HG02623 (cell line): ENCODE measurements at regions not wholly inside any gene's neighbourhood (a gene's known extent, or its start where the extent isn't known, plus 50 kb on each side); places are given as distances from the start of the nearest gene placed in this dataset.
A peak's percentile ranks its signal among the peaks of the same experiment; 100 is the strongest.

Source experiments
- ATAC-seq: cut with Tn5 transposase; IDR thresholded peaks from one replicate; pipeline ENCODE4 v1.9.1; 2021; ENCODE audit warnings: moderate library complexity; ENCODE audit not compliant: unreplicated experiment

GRCh38 chr5:34526682-34527305 is 129.3 kb upstream of the RAI14 start:
- ATAC-seq: no peak

DNA sequence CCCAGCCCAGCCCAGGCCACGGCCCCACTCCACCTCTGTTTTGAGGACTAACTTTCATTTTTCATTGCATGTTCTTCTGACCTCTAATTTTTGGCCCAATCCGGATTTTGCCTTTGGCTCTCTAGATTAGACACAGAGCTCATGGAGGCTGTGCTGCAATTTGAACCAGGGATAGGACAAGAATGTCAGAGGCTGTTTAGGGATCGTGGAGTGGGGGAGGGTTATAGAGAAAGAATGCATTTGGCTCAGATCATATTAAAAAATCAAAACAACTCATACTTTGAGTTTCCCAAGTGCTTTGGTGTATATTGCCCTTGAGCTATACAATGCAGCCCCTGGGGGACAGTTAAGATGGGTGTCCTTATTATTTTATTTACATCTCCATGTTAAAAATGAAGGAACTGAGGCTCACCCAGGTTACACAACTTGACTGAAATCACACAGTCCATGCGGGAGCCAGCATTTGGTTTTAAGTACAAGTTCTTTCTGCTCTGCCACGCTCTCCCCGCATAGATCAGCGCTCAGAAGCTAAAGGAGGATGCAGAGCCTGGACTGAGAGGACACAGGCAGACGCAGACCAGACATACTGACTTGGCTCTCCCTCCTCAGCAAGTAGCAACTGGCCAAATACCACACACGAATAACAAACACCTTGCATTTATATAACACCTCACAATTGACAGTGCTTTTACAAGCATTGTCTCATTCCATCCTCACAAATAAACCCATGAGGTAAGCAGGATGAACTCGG is 126.4 kb upstream of the RAI14 start:
- ATAC-seq: no peak

GRCh38 chr5:34530637-34531036 is 125.5 kb upstream of the RAI14 start:
- no peak for ATAC-seq

- no peak for ATAC-seq
Measured at GRCh38 chr5:34531751-34532360, 124.3 kb upstream of the RAI14 start.

DNA sequence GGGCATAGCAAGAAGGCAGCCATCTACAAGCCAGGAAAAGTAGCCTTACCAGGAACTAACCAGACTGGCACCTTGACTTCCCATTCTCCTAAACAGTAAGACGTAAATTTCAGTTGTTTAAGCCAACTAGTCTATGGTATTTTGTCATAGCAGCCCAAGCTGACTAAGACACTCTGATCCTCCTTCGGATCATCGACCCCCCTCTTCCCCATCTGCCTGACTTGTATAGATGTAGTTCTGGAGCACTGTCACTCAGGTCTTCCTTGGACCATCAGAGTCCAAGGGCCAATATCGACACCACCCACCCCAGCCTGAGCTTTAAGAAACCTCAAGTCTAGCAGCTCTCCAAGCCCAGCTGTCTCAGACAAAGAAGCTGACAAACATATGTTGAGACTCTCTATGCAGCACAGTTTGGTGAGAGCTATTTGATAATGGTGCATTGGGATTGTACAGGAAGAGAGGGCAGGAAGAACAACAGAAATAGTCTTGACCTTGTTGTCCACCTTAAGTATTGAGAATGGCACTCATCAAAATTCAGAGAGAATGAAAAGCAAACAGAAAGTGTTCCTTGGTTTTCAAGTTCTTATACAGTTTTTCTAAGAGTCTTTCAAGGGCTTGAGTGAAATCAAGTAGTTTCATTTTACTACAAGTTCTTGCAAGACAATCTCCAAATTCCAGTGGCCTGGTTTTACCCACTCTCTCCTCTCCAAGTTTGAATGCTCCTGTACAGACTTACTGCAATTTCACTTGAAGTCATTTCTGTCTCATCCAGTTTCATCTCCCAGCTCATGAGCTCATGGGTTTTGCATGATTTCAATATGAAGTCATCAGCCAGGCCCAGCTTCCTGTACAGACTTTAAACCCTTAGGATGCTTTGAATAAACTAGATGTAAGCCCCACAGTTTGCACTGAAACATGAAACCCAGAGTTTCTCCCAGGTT is 122.3 kb upstream of the RAI14 start:
- peak; percentile 87 for ATAC-seq

DNA sequence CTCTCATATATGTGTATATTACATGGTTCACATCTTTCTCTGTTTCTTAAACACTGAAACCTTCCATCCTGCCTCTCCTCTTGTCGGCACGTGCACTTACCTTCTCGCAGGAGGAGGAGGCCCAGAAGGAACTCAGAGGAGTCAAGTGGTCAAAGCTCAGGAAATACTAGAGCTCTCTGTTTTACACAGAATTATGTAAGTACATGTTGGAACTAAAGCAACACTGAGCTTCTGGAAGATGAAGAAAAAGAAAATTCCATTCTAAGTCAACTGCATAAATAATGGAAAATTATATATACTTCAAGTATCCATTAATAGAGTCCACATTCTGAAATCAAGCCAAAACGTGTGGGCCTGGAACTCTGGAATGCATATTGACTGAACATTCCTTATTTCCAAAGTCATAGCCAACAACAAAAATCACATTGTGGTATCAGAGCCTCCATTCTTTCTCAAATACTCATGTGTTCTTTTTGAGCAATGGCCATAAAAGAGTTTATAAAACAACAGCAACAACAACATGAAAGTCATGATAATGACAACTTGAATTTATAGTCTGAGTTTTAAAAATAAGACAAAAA is 121.5 kb upstream of the RAI14 start:
- ATAC-seq: no peak

DNA sequence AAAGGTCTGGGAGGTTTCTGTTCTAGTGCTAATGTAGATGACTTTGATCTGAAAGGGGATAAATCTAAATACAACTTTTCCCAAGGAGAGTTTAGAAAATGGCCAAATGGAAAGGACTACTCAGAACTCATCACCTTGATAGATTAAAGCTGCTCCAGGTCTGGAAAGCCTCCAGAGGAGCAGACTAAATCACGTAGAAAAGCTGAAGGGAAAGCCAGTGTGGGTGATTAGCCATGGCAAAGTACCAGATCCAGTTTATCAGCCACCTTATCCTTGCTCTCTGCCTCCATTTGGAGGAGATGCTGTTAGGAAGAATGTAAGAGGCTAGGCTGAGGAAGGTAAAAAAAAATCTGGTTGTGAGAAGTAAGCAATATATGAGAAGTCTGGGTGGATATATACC is 120.7 kb upstream of the RAI14 start:
- ATAC-seq: no peak

GRCh38 chr5:34535944-34536623 is 120.0 kb upstream of the RAI14 start:
- ATAC-seq: no peak

DNA sequence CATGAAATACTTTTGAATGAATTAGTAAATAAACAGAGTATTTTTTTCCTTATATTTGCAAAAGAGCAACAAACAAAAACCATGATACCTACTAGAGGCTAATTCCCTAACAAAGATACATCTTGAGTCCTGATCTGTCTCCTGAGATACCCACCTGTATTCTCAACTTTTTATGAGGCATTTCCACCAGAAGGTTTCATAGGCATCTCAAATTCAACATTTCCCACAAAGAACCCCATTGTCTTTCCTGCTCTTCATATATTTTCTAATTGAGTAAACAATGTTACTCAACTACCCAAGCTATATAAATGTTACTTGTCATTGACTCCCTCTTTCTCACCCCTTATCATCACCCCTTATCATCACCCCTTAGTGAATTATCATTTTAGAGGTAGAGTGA is 119.4 kb upstream of the RAI14 start:
- no peak for ATAC-seq

DNA sequence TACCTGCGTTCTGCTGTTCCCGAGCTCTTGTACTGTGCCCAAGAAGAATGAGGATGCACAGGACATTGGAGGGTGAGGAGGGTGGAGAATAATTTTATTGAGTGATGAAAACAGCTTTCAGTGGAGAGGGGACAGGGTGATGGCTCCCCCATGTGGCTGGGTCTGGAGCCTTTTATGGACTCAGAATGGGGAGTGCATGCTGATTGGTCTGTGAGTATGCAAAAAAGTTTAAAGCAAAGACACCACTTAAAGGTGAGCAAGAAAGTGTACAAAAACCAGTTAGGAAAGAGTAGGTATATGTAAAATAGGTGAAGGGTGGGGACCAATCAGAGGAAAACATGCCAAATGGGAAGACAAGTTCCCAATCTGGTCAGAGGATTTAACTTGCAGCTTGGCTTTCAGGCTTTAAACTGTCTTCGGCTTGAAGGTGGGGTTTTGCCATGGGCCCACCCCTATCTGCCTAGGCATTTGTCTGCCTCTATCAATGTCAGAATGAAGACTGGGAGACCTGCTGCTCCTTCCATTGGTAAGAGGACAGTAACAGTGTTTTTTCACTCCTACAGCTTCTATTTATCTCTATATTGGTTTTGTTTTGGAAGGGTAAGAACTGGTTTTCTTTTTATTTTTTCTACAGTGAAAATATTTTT is 118.0 kb upstream of the RAI14 start:
- ATAC-seq: no peak

DNA sequence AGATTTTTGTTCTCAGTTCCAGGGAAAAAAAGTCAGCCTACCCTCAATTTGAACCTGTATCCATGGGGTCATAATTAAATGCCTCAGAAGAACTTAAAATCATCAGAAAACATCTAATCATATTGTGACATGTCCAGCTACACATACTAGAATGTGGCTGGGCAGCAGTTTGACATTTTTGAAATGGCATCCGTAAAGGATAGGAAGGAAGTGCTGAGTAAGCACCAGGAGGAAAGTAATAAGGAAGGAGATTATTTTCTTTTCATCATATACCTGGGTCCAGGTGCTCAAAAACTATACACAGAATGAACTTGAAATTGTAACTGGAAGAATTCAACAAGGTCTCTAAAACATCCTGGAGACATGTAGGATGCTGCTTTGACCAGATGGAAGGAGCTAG is 116.9 kb upstream of the RAI14 start:
- no peak for ATAC-seq

DNA sequence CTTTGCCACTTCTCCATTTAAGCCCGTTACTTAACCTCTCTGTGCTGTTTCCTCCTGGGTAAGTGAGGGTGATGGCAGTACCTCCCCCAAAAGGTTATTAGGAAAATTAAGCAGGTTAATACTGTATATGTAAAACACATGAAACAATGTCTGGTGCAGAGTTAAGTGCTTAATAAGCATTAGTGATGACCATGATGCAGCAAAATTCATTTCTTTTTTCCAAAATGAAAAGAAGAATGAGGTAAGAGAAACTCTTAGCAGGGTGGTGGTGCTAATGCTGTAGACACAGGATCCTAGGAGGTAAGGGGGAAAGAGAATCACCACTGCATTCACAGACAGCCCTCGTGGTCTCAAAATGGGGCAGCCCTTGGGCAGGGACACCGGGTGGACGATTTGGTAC is 115.1 kb upstream of the RAI14 start:
- no peak for ATAC-seq

DNA sequence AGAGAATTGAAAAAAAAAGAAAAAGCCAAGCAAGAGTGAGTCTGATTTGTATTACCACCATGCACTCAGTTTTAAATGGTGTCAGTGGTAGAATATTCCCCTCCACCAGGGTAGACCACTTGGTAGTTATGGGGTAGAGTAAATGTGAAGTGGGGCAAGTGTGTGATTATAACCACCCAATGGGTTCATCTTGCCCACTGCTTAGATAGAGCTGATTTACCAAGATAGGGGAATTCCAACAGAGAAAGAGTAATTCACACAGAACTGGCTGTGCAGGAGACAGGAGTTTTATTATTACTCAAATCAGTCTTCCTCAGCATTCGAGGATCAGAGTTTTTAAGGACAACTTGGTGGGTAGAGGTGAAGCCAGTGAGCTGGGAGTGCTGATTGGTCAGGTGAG is 113.3 kb upstream of the RAI14 start:
- no peak for ATAC-seq

- ATAC-seq: no peak
Measured at GRCh38 chr5:34543687-34544086, 112.4 kb upstream of the RAI14 start.

GRCh38 chr5:34544403-34544802 is 111.7 kb upstream of the RAI14 start:
- ATAC-seq: no peak

- ATAC-seq: no peak
Measured at GRCh38 chr5:34545164-34545563, 111.0 kb upstream of the RAI14 start.

DNA sequence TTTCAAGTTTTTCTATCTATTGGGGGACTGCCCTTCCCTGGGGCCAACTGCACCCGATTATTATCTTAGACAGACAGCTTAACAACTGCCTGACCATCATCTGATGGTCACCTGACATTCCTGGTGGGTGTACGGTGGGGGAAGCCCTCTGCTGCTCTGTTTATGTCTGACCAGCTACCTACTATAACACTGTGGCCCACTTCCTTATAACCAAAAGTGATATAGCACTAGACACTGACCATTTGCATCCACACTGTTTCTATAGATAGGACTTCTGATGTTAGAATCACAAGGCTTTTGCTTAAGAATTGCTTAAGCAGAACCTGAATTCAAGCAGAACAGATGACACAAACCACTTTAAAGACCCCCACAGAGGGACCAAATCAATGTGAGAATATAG is 110.5 kb upstream of the RAI14 start:
- ATAC-seq: no peak

- no peak for ATAC-seq
Measured at GRCh38 chr5:34547300-34548085, 108.6 kb upstream of the RAI14 start.

DNA sequence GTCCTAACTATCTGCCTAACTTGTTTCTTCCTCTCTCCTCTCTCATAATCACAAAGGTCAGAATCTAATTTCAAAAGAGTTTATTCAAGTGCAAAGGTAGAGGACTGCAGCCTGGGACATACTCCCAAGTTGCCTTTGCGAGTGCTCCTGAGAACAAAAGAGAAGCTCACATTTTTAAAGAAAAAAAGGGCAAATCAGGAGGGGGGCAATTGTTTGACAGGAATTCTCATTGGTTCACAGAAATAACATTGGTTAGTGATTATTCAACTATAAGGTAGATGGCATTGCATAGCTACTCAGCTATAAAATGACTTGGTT is 108.1 kb upstream of the RAI14 start:
- no peak for ATAC-seq
